ENCODE measurements at regions not wholly inside any gene's neighbourhood (a gene's known extent, or its start where the extent isn't known, plus 50 kb on each side); places are given as distances from the start of the nearest gene placed in this dataset.

GRCh38 chr12:107634530-107634929 lies 51.1 kb upstream of the PWP1 start:
- TF ChIP-seq EZH2 (IDR thresholded peaks at IDR 0.05; ENCODE audit: insufficient read depth, poor library complexity, severe bottlenecking) = no peak
- TF ChIP-seq EZH2phosphoT487 (IDR thresholded peaks at IDR 0.05; ENCODE audit: insufficient read depth, low read depth) = no peak

Measured in GM23248 (cell line).